OCI-LY1 (cell line): ENCODE measurements at regions not wholly inside any gene's neighbourhood (a gene's known extent, or its start where the extent isn't known, plus 50 kb on each side); places are given as distances from the start of the nearest gene placed in this dataset.

Experiments
- H2AFZ ChIP-seq: fragments of 200-600 bp; sonication (generic), shearing (Covaris generic); 2 replicates; pipeline ENCODE4 v1.6.0; 2014; ENCODE audit warnings: antibody characterized with exemption, mild to moderate bottlenecking, low read length
- H3F3A ChIP-seq: fragments of 200-600 bp; sonication (generic), shearing (Covaris generic); 2 replicates; pipeline ENCODE4 v1.6.0; 2014; ENCODE audit warnings: mild to moderate bottlenecking, antibody characterized with exemption, low read length, moderate library complexity; ENCODE audit not compliant: insufficient read depth
- H3K27ac ChIP-seq: fragments of 200-600 bp; sonication (generic); 2 replicates; pipeline ENCODE4 v1.5.1; 2014; ENCODE audit warnings: low read length, mixed run types, mild to moderate bottlenecking, low read depth; ENCODE audit not compliant: poor library complexity, severe bottlenecking
- H3K27me3 ChIP-seq: fragments of 200-600 bp; sonication (generic); 2 replicates; pipeline ENCODE4 v1.6.0; 2014; ENCODE audit warnings: antibody characterized with exemption, mild to moderate bottlenecking, low read length, moderate library complexity; ENCODE audit not compliant: insufficient read depth
- H3K36me3 ChIP-seq: fragments of 200-600 bp; sonication (generic); 2 replicates; pipeline ENCODE4 v1.6.1; 2014; ENCODE audit warnings: mild to moderate bottlenecking, antibody characterized with exemption, low read length, moderate library complexity, mixed read lengths; ENCODE audit not compliant: insufficient read depth
- H3K4me1 ChIP-seq: fragments of 200-600 bp; sonication (generic); 2 replicates; pipeline ENCODE4 v1.5.1; 2014; ENCODE audit warnings: mild to moderate bottlenecking, low read length, moderate library complexity; ENCODE audit not compliant: insufficient read depth, severe bottlenecking
- H3K4me2 ChIP-seq: fragments of 200-600 bp; sonication (generic), shearing (Covaris generic); 2 replicates; pipeline ENCODE4 v1.6.1; 2014; ENCODE audit warnings: low read length
- H3K4me3 ChIP-seq: fragments of 200-600 bp; sonication (generic); 2 replicates; pipeline ENCODE4 v1.5.1; 2014; ENCODE audit warnings: low read length, low read depth, mild to moderate bottlenecking, mixed read lengths; ENCODE audit not compliant: poor library complexity, severe bottlenecking
- H3K79me2 ChIP-seq: fragments of 200-600 bp; shearing (Covaris generic); 2 replicates; pipeline ENCODE4 v1.6.1; 2016; ENCODE audit warnings: mixed run types, low read length, mixed read lengths; ENCODE audit not compliant: insufficient read depth
- H3K9ac ChIP-seq: fragments of 200-600 bp; sonication (generic), shearing (Covaris generic); 2 replicates; pipeline ENCODE4 v1.6.1; 2014; ENCODE audit warnings: mild to moderate bottlenecking, low read length, mixed read lengths
- H3K9me2 ChIP-seq: fragments of 200-600 bp; sonication (generic), shearing (Covaris generic); 2 replicates; pipeline ENCODE4 v1.6.1; 2014; ENCODE audit warnings: low read depth, mild to moderate bottlenecking, low read length, mixed read lengths
- H3K9me3 ChIP-seq: fragments of 200-600 bp; shearing (Covaris generic); 2 replicates; pipeline ENCODE4 v1.6.1; 2014; ENCODE audit warnings: low read length, mixed read lengths
- H4K20me1 ChIP-seq: fragments of 200-600 bp; sonication (generic), shearing (Covaris generic); 2 replicates; pipeline ENCODE4 v1.6.0; 2016; ENCODE audit warnings: mild to moderate bottlenecking, low read length; ENCODE audit not compliant: insufficient read depth
- CTCF ChIP-seq: fragments of 200-600 bp; sonication (generic), shearing (Covaris generic); IDR thresholded peaks from 2 replicates; pipeline ENCODE4 v1.5.1; 2017; ENCODE audit warnings: mild to moderate bottlenecking, antibody characterized with exemption, low read length, moderate library complexity, mixed read lengths
- EZH2 ChIP-seq: fragments of 200-600 bp; sonication (generic), shearing (Covaris generic); IDR thresholded peaks from 2 replicates; pipeline ENCODE4 v1.8.0; 2017; ENCODE audit warnings: borderline replicate concordance, mixed run types, mild to moderate bottlenecking, antibody characterized with exemption, low read length, moderate library complexity, mixed read lengths

DNA sequence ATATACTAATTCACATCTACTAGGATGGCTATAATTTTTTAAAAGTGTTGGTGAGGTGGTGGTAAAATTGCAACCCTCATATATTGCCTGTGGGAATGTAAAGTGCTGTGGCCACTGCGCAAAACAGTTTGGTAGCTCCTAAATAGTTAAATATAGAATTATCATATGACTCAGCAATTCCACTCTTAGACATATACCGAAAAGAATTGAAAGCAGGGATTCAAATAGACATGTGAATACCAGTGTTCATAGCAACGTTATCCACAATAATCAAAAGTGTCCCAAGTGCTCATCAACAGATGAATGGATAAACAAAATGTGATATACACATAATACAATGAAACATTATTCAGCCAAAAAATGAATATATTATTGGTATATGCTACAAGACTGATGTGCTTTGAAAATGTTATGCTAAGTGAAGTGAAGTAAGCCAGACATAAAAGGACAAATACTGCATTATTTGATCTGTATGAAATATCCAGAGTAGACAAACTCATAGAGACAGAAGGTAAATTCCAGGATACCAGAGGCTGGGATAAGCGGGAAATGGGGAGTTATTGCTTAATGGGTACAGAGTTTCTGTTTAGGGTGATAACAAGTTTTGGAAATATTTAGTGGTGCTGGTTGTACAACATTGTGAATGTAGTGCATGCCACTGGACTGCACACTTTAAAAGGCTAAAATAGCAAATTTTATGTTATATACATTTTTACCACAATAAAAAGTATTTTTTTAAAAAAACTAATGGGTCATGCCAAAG, 342.5 kb downstream of the SEC16B start:
- Histone ChIP-seq H4K20me1 (no peaks in the 10 kb centered on the region), H2AFZ (no peak overlapping the region), H3F3A (no peaks in the 10 kb centered on the region), H3K9me3 (no peaks in the 10 kb centered on the region), H3K79me2 (no peaks in the 10 kb centered on the region), H3K4me1 (no peaks in the 10 kb centered on the region), H3K9me2 (no peaks in the 10 kb centered on the region), H3K9ac (no peak overlapping the region), H3K27me3 (no peaks in the 10 kb centered on the region), H3K4me2 (no peak overlapping the region), H3K4me3 (no peak overlapping the region), H3K27ac (no peak overlapping the region), H3K36me3 (no peaks in the 10 kb centered on the region)
- TF ChIP-seq CTCF (no peak), EZH2 (no peak)

GRCh38 chr1:177620636-177621190, 349.1 kb downstream of the SEC16B start:
- Histone ChIP-seq H3K9ac (no peak overlapping the region), H3K9me3 (no peaks in the 10 kb centered on the region), H3K4me1 (no peaks in the 10 kb centered on the region), H3F3A (no peaks in the 10 kb centered on the region), H3K36me3 (no peaks in the 10 kb centered on the region), H2AFZ (no peak overlapping the region), H3K27ac (no peak overlapping the region), H3K4me2 (no peak overlapping the region), H3K4me3 (no peak overlapping the region), H3K9me2 (no peaks in the 10 kb centered on the region), H4K20me1 (no peaks in the 10 kb centered on the region), H3K27me3 (no peaks in the 10 kb centered on the region), H3K79me2 (no peaks in the 10 kb centered on the region)
- TF ChIP-seq CTCF (no peak), EZH2 (no peak)

GRCh38 chr1:177615251-177615650, 354.6 kb downstream of the SEC16B start:
- no peaks in the 10 kb centered on the region for H3K27me3 ChIP-seq
- H3F3A ChIP-seq = no peaks in the 10 kb centered on the region
- no peak overlapping the region for H3K4me3 ChIP-seq
- no peak overlapping the region for H3K27ac ChIP-seq
- H3K36me3 ChIP-seq = no peaks in the 10 kb centered on the region
- H3K9ac ChIP-seq = no peak overlapping the region
- no peak for TF ChIP-seq CTCF
- no peak for TF ChIP-seq EZH2
- no peaks in the 10 kb centered on the region for H3K9me2 ChIP-seq
- no peak overlapping the region for H3K4me2 ChIP-seq
- H4K20me1 ChIP-seq = no peaks in the 10 kb centered on the region
- H3K79me2 ChIP-seq = no peaks in the 10 kb centered on the region
- H3K4me1 ChIP-seq = no peaks in the 10 kb centered on the region
- H2AFZ ChIP-seq = no peak overlapping the region
- H3K9me3 ChIP-seq = no peaks in the 10 kb centered on the region
